Left lung (tissue), 4 donors: ENCODE measurements at regions not wholly inside any gene's neighbourhood (a gene's known extent, or its start where the extent isn't known, plus 50 kb on each side); places are given as distances from the start of the nearest gene placed in this dataset.
A peak's percentile ranks its signal among the peaks of the same experiment; 100 is the strongest.

Experiments
- ATAC-seq: fragments of 200-7000 bp; cut with Tn5 transposase; one replicate; pipeline ENCODE4 v1.9.1; 2020; ENCODE audit warnings: moderate library complexity
- DNase-seq, 4 donors: peaks; one replicate each; pipeline ENCODE4 v3.0.0-alpha.2; 2013 to 2020
- H3K27ac ChIP-seq, 2 donors: fragments of 200-600 bp; sonication (generic) in 1 of 2; one replicate each; pipeline versions ENCODE4 v1.5.0 to v1.8.0; 2020 to 2021
- H3K27me3 ChIP-seq, 2 donors: fragments of 200-600 bp; sonication (generic) in 1 of 2; one replicate each; pipeline versions ENCODE4 v1.5.0 to v1.8.0; 2020 to 2021
- H3K36me3 ChIP-seq, 2 donors: fragments of 200-600 bp; sonication (generic) in 1 of 2; one replicate each; pipeline versions ENCODE4 v1.5.0 to v1.8.0; 2020 to 2021
- H3K4me1 ChIP-seq, 2 donors: fragments of 200-600 bp; one replicate each; pipeline ENCODE4 v1.8.0; 2021
- H3K4me3 ChIP-seq, 2 donors: fragments of 200-600 bp; sonication (generic) in 1 of 2; one replicate each; pipeline versions ENCODE4 v1.5.0 to v1.8.0; 2020 to 2021; ENCODE audit warnings: mild to moderate bottlenecking in 1 of 2
- H3K9me3 ChIP-seq, 2 donors: fragments of 200-600 bp; sonication (generic) in 1 of 2; one replicate each; pipeline versions ENCODE4 v1.5.0 to v1.8.0; 2020 to 2021
- intact Hi-C, 2 donors: fragments of 100-400 bp; cut with DNase I; formaldehyde crosslinking; loops; one replicate each; pipeline versions ENCODE4 v1.11.2 to v1.14.2; 2022
- TF ChIP-seq, protein P1 (sequence below), 2 donors: fragments of 200-600 bp; sonication (generic) in 1 of 2; IDR thresholded peaks; one replicate each; pipeline versions ENCODE4 v1.5.0 to v1.8.0; 2021; ENCODE audit warnings: antibody characterized with exemption in 2 of 2
- donor health status: DM: no; HTN: yes; CAD: no.
- donor health status: DM: no; HTN: no; CAD: no.

- intact Hi-C loops, result no loop called here
- Histone ChIP-seq H3K27me3 (no peaks in the 10 kb centered on the region), H3K9me3 (no peaks in the 10 kb centered on the region), H3K4me3 (no peak overlapping the region), H3K4me1 (peaks cover 14 to 58% of the 10 kb centered on the region in 2 donors), H3K36me3 (no peaks in the 10 kb centered on the region), H3K27ac (no peak overlapping the region)
- ATAC-seq, result peak; percentile 9
- TF ChIP-seq, protein P1, sequence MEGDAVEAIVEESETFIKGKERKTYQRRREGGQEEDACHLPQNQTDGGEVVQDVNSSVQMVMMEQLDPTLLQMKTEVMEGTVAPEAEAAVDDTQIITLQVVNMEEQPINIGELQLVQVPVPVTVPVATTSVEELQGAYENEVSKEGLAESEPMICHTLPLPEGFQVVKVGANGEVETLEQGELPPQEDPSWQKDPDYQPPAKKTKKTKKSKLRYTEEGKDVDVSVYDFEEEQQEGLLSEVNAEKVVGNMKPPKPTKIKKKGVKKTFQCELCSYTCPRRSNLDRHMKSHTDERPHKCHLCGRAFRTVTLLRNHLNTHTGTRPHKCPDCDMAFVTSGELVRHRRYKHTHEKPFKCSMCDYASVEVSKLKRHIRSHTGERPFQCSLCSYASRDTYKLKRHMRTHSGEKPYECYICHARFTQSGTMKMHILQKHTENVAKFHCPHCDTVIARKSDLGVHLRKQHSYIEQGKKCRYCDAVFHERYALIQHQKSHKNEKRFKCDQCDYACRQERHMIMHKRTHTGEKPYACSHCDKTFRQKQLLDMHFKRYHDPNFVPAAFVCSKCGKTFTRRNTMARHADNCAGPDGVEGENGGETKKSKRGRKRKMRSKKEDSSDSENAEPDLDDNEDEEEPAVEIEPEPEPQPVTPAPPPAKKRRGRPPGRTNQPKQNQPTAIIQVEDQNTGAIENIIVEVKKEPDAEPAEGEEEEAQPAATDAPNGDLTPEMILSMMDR (IDR thresholded peaks at IDR 0.05), result no peak
- DNase-seq, result peak in 1 of 4 donors; percentile 30
These were observed 200.8 kb downstream of the RHOU start for GRCh38 chr1:228935855-228936727.

DNA sequence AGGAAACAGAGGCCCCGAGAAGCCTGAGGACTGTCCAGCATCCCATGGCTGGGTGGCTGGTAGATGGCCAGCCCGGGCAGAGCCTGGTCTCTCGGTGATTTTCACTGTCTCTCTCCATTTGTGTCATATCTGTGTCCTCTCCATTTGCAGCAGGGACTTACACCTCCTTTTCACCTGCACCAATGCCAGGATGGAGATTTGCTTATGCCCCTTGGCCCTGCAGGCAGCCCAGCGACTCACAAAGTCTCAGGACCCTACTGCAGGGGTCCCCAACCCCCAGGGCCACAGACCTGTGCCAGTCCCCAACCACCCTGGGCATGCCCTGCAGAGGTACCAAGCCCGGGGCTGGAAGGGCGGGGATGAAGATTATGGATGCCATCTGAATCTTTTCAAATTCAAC lies 201.6 kb downstream of the RHOU start:
- intact Hi-C loops, result no loop called here
- no peaks in the 10 kb centered on the region for H3K9me3 ChIP-seq

GRCh38 chr1:228937351-228937750 lies 202.1 kb downstream of the RHOU start:
- TF ChIP-seq, protein P1 (IDR thresholded peaks at IDR 0.05), result no peak
- Histone ChIP-seq H3K36me3 (no peaks in the 10 kb centered on the region), H3K4me3 (no peak overlapping the region), H3K4me1 (peaks cover 14 to 67% of the 10 kb centered on the region in 2 donors), H3K27ac (no peak overlapping the region), H3K9me3 (no peaks in the 10 kb centered on the region), H3K27me3 (no peaks in the 10 kb centered on the region)
- intact Hi-C loops, result no loop called here
- ATAC-seq, result no peak
- DNase-seq, result no peak

More for the DNA sequence above, 201.6 kb downstream of the RHOU start:
- H3K36me3 ChIP-seq, result no peaks in the 10 kb centered on the region
- TF ChIP-seq, protein P1 (IDR thresholded peaks at IDR 0.05), result no peak
- ATAC-seq, result no peak
- no peak overlapping the region for H3K27ac ChIP-seq
- H3K4me1 ChIP-seq, result peaks cover 14 to 65% of the 10 kb centered on the region in 2 donors
- H3K27me3 ChIP-seq, result no peaks in the 10 kb centered on the region
- no peak overlapping the region for H3K4me3 ChIP-seq
- DNase-seq, result no peak

DNA sequence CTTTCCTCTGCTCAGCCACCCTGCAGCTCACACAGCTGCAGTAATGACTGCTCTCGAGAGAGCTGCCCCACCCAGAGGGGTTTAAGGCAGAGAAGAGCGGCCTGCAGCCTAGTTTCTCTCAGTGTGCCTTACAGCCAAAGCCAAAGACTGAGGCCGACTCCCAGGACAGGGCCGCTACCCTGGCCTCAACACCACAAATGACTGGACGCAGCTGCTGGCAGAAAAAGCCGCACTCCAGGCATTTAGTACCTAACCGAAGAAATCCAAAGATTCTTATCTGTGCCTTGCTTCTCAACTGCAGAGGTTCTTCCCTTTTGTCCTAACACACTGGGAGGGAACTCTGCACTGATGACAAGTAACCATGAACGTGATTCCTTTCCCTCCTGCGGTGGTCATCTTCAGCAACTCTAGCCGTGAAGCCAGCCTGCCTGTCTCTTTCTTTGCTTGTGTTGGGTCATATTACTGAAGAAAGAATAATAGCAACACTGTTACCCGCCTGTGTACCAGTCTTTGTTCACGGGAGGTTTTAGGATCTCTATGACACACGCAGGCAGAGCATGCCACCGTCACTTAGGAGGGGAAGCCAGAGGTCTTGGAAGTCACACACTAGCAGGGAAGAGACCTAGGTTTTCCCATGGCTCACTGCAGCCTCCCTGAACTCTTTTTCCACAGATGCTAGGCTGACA lies 202.7 kb downstream of the RHOU start:
- Histone ChIP-seq H3K4me1 (peaks cover 14 to 67% of the 10 kb centered on the region in 2 donors), H3K4me3 (no peak overlapping the region), H3K9me3 (no peaks in the 10 kb centered on the region), H3K27ac (peak overlapping the region; percentile 55 to 81), H3K36me3 (no peaks in the 10 kb centered on the region), H3K27me3 (no peaks in the 10 kb centered on the region)
- TF ChIP-seq, protein P1 (IDR thresholded peaks at IDR 0.05), result no peak
- ATAC-seq (peak; percentile 20), DNase-seq (peak in 1 of 4 donors; percentile 37)
- intact Hi-C loops, result no loop called here

GRCh38 chr1:228938537-228938901 lies 203.2 kb downstream of the RHOU start:
- Histone ChIP-seq H3K27ac (peak overlapping the region; percentile 55 to 81), H3K9me3 (no peaks in the 10 kb centered on the region), H3K4me1 (peaks cover 14 to 70% of the 10 kb centered on the region in 2 donors), H3K27me3 (no peaks in the 10 kb centered on the region), H3K36me3 (no peaks in the 10 kb centered on the region), H3K4me3 (no peak overlapping the region)
- DNase-seq, result peak in 1 of 4 donors; percentile 35
- intact Hi-C loops, result no loop called here
- ATAC-seq, result peak; percentile 77
- TF ChIP-seq, protein P1 (IDR thresholded peaks at IDR 0.05), result no peak
